Breast epithelium (tissue), 3 donors: ENCODE measurements at regions not wholly inside any gene's neighbourhood (a gene's known extent, or its start where the extent isn't known, plus 50 kb on each side); places are given as distances from the start of the nearest gene placed in this dataset.

Experiments
- POLR2A ChIP-seq: fragments of 450-650 bp; IDR thresholded peaks from one replicate; pipeline ENCODE4 v1.6.1; 2016; ENCODE audit warnings: antibody characterized with exemption, mild to moderate bottlenecking, moderate library complexity
- POLR2AphosphoS5 ChIP-seq, 3 donors: sonication (generic); formaldehyde crosslinking; IDR thresholded peaks; one replicate each; pipeline ENCODE4 v1.6.1; 2017; ENCODE audit warnings: antibody characterized with exemption in 3 of 3
- TF ChIP-seq, protein P1 (sequence below), 3 donors: fragments of 450-650 bp; IDR thresholded peaks; one replicate each; pipeline ENCODE4 v1.5.1; 2016 to 2017; ENCODE audit warnings: antibody characterized with exemption in 3 of 3, mild to moderate bottlenecking in 3 of 3, moderate library complexity in 3 of 3

GRCh38 chr3:13264468-13264795, 155.7 kb downstream of the NUP210 start:
- TF ChIP-seq, protein P1, sequence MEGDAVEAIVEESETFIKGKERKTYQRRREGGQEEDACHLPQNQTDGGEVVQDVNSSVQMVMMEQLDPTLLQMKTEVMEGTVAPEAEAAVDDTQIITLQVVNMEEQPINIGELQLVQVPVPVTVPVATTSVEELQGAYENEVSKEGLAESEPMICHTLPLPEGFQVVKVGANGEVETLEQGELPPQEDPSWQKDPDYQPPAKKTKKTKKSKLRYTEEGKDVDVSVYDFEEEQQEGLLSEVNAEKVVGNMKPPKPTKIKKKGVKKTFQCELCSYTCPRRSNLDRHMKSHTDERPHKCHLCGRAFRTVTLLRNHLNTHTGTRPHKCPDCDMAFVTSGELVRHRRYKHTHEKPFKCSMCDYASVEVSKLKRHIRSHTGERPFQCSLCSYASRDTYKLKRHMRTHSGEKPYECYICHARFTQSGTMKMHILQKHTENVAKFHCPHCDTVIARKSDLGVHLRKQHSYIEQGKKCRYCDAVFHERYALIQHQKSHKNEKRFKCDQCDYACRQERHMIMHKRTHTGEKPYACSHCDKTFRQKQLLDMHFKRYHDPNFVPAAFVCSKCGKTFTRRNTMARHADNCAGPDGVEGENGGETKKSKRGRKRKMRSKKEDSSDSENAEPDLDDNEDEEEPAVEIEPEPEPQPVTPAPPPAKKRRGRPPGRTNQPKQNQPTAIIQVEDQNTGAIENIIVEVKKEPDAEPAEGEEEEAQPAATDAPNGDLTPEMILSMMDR (IDR thresholded peaks at IDR 0.05) = no peak
- TF ChIP-seq POLR2AphosphoS5 (IDR thresholded peaks at IDR 0.05) = no peak
- no peak for TF ChIP-seq POLR2A
